ENCODE measurements at regions not wholly inside any gene's neighbourhood (a gene's known extent, or its start where the extent isn't known, plus 50 kb on each side); places are given as distances from the start of the nearest gene placed in this dataset.

DNA sequence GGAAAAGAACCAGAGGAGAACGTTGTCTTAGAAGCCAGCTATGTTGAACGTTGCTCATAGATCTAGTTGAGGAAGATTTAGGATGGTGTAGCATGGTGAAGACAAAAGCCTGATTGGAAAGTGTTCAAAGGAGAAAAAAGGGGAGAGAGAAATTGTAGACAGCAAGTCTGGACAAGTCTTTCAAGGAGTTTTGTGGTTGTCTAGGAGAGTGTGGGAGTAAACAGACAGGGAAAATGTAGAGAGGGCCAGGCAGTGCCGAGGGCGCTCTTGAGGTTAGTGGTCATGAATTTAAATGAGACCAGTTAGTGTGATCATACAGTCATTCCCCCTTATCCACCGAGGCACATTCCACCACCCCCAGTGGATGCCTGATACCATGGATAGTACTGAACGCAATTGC lies 167.5 kb upstream of the IL12A start:
- TF ChIP-seq, protein P1, sequence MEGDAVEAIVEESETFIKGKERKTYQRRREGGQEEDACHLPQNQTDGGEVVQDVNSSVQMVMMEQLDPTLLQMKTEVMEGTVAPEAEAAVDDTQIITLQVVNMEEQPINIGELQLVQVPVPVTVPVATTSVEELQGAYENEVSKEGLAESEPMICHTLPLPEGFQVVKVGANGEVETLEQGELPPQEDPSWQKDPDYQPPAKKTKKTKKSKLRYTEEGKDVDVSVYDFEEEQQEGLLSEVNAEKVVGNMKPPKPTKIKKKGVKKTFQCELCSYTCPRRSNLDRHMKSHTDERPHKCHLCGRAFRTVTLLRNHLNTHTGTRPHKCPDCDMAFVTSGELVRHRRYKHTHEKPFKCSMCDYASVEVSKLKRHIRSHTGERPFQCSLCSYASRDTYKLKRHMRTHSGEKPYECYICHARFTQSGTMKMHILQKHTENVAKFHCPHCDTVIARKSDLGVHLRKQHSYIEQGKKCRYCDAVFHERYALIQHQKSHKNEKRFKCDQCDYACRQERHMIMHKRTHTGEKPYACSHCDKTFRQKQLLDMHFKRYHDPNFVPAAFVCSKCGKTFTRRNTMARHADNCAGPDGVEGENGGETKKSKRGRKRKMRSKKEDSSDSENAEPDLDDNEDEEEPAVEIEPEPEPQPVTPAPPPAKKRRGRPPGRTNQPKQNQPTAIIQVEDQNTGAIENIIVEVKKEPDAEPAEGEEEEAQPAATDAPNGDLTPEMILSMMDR (IDR thresholded peaks at IDR 0.05): no peak
- no peak for TF ChIP-seq EP300 (IDR thresholded peaks at IDR 0.05; ENCODE audit: low read depth)
